ENCODE measurements at regions not wholly inside any gene's neighbourhood (a gene's known extent, or its start where the extent isn't known, plus 50 kb on each side); places are given as distances from the start of the nearest gene placed in this dataset.

- TF ChIP-seq POLR2AphosphoS5 (IDR thresholded peaks at IDR 0.05) (no peak), POLR2A (IDR thresholded peaks at IDR 0.05) (no peak)
- TF ChIP-seq, protein P1, sequence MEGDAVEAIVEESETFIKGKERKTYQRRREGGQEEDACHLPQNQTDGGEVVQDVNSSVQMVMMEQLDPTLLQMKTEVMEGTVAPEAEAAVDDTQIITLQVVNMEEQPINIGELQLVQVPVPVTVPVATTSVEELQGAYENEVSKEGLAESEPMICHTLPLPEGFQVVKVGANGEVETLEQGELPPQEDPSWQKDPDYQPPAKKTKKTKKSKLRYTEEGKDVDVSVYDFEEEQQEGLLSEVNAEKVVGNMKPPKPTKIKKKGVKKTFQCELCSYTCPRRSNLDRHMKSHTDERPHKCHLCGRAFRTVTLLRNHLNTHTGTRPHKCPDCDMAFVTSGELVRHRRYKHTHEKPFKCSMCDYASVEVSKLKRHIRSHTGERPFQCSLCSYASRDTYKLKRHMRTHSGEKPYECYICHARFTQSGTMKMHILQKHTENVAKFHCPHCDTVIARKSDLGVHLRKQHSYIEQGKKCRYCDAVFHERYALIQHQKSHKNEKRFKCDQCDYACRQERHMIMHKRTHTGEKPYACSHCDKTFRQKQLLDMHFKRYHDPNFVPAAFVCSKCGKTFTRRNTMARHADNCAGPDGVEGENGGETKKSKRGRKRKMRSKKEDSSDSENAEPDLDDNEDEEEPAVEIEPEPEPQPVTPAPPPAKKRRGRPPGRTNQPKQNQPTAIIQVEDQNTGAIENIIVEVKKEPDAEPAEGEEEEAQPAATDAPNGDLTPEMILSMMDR (IDR thresholded peaks at IDR 0.05 in 8 of 11, conservative IDR thresholded peaks at IDR 0.05 in 3 of 11): no peak
These were observed 2137.1 kb upstream of the TENM3 start for GRCh38 chr4:180106122-180106521.
